IMR-90 (cell line): ENCODE measurements at regions not wholly inside any gene's neighbourhood (a gene's known extent, or its start where the extent isn't known, plus 50 kb on each side); places are given as distances from the start of the nearest gene placed in this dataset.
A peak's percentile ranks its signal among the peaks of the same experiment; 100 is the strongest.

Experiments
- ATAC-seq: fragments of 200-7000 bp; cut with Tn5 transposase; 2 replicates; pipeline ENCODE4 v1.9.1; 2020; ENCODE audit warnings: low read depth, mild to moderate bottlenecking, moderate library complexity
- BruUV-seq: library from RNA; stranded (reverse); fragments of 400-500 nt; replicated peaks from 2 replicates; lab custom pipeline; 2021; lab: Mats Ljungman, UMichigan
- CTCF ChIA-PET: fragments of 300-600 bp; formaldehyde crosslinking; extraction: SDS; loops from one replicate; lab custom pipeline; 2021; ENCODE audit warnings: antibody characterized with exemption; lab: Yijun Ruan, JAX
- POLR2A ChIA-PET: fragments of 300-600 bp; sonication (Branson Sonifier 250); formaldehyde crosslinking; loops from one replicate; lab custom pipeline; 2022; ENCODE audit warnings: antibody characterized with exemption; ENCODE audit not compliant: unreplicated experiment; lab: Charles Lee
- DNase-seq: peaks from one replicate; pipeline ENCODE4 v3.0.0; 2013
- H2AFZ ChIP-seq: replicated peaks from 2 replicates; pipeline ENCODE3; 2013; ENCODE audit warnings: low read length, mild to moderate bottlenecking; ENCODE audit not compliant: poor library complexity
- H2AK5ac ChIP-seq: 2 replicates; pipeline ENCODE4 v1.6.1; 2013; ENCODE audit warnings: low read depth, low read length, inconsistent platforms
- H2AK9ac ChIP-seq: replicated peaks from 2 replicates; pipeline ENCODE3; 2013; ENCODE audit warnings: mild to moderate bottlenecking, low read depth, low read length, moderate library complexity; ENCODE audit not compliant: poor library complexity
- H2BK120ac ChIP-seq: 2 replicates; pipeline ENCODE4 v1.6.1; 2013; ENCODE audit warnings: low read depth, low read length, inconsistent platforms
- H2BK15ac ChIP-seq: 3 replicates; pipeline ENCODE4 v1.6.1; 2013; ENCODE audit warnings: low read depth, low read length, inconsistent platforms
- H2BK20ac ChIP-seq: 2 replicates; pipeline ENCODE4 v1.6.1; 2013; ENCODE audit warnings: low read depth, mild to moderate bottlenecking, inconsistent platforms, low read length, moderate library complexity
- H2BK5ac ChIP-seq: 2 replicates; pipeline ENCODE4 v1.6.1; 2013; ENCODE audit warnings: mild to moderate bottlenecking, low read depth, low read length, inconsistent platforms; ENCODE audit not compliant: poor library complexity, severe bottlenecking
- H3K14ac ChIP-seq: replicated peaks from 2 replicates; pipeline ENCODE4 v1.6.1; 2013; ENCODE audit warnings: low read depth, low read length, inconsistent platforms
- H3K18ac ChIP-seq: 2 replicates; pipeline ENCODE4 v1.6.1; 2013; ENCODE audit warnings: low read depth, low read length, control low read depth
- H3K23ac ChIP-seq: 2 replicates; pipeline ENCODE4 v1.6.1; 2013; ENCODE audit warnings: low read depth, low read length, inconsistent platforms
- H3K27ac ChIP-seq: 2 replicates; pipeline ENCODE4 v1.5.1; 2013; ENCODE audit warnings: mild to moderate bottlenecking, control low read depth, low read length; ENCODE audit not compliant: insufficient read depth
- H3K27me3 ChIP-seq: 2 replicates; pipeline ENCODE4 v1.6.1; 2013; ENCODE audit warnings: low read length; ENCODE audit not compliant: control insufficient read depth, insufficient read depth
- H3K36me3 ChIP-seq: 2 replicates; pipeline ENCODE4 v1.6.1; 2013; ENCODE audit warnings: low read length, mixed read lengths; ENCODE audit not compliant: control insufficient read depth, insufficient read depth
- H3K4ac ChIP-seq: 2 replicates; pipeline ENCODE4 v1.6.1; 2013; ENCODE audit warnings: low read depth, low read length, inconsistent platforms
- H3K4me1 ChIP-seq: 2 replicates; pipeline ENCODE4 v1.6.1; 2013; ENCODE audit warnings: low read length, mixed read lengths; ENCODE audit not compliant: control insufficient read depth, insufficient read depth
- H3K4me2 ChIP-seq: 2 replicates; pipeline ENCODE4 v1.6.1; 2013; ENCODE audit warnings: low read depth, mild to moderate bottlenecking, control low read depth, low read length, moderate library complexity
- H3K4me3 ChIP-seq: 2 replicates; pipeline ENCODE4 v1.5.1; 2013; ENCODE audit warnings: low read depth, mild to moderate bottlenecking, control low read depth, low read length, moderate library complexity; ENCODE audit not compliant: insufficient read depth
- H3K56ac ChIP-seq: 2 replicates; pipeline ENCODE4 v1.6.1; 2013; ENCODE audit warnings: low read length, inconsistent platforms; ENCODE audit not compliant: insufficient read depth; ENCODE audit errors: extremely low read depth
- H3K79me1 ChIP-seq, 2 experiments: 2 replicates each; pipeline ENCODE4 v1.6.1; 2013; ENCODE audit warnings: low read length in 2 of 2, inconsistent platforms in 1 of 2, low read depth in 1 of 2
- H3K9ac ChIP-seq: 2 replicates; pipeline ENCODE4 v1.6.1; 2013; ENCODE audit warnings: low read depth, low read length, control low read depth
- H3K9me1 ChIP-seq: 2 replicates; pipeline ENCODE4 v1.6.1; 2013; ENCODE audit warnings: low read length, inconsistent platforms; ENCODE audit not compliant: insufficient read depth
- H3K9me3 ChIP-seq: 2 replicates; pipeline ENCODE4 v1.6.1; 2013; ENCODE audit warnings: low read length; ENCODE audit not compliant: control insufficient read depth, insufficient read depth
- H4K20me1 ChIP-seq: 2 replicates; pipeline ENCODE4 v1.6.1; 2013; ENCODE audit warnings: low read length, inconsistent platforms; ENCODE audit not compliant: insufficient read depth
- H4K5ac ChIP-seq: 2 replicates; pipeline ENCODE4 v1.6.1; 2013; ENCODE audit warnings: mild to moderate bottlenecking, low read depth, low read length, control low read depth
- H4K8ac ChIP-seq, 2 experiments: 2 replicates each; pipeline ENCODE4 v1.6.1; 2013; ENCODE audit warnings: low read depth in 2 of 2, low read length in 2 of 2, control low read depth in 1 of 2, inconsistent platforms in 1 of 2
- H4K91ac ChIP-seq: 2 replicates; pipeline ENCODE4 v1.6.1; 2013; ENCODE audit warnings: low read depth, low read length, inconsistent platforms; ENCODE audit not compliant: insufficient read depth
- BHLHE40 ChIP-seq: fragments of 150-350 bp; IDR thresholded peaks from 2 replicates; pipeline ENCODE4 v1.6.1; 2016; ENCODE audit warnings: mild to moderate bottlenecking, low read depth, low read length
- CEBPB ChIP-seq: IDR thresholded peaks from 2 replicates; pipeline ENCODE4 v1.6.1; 2012; ENCODE audit warnings: low read depth, low read length, improper control_type of control experiment
- CHD1 ChIP-seq: IDR thresholded peaks from 2 replicates; pipeline ENCODE4 v1.6.1; 2012; ENCODE audit warnings: low read depth, low read length, improper control_type of control experiment
- CTCF ChIP-seq: conservative IDR thresholded peaks from 2 replicates; pipeline ENCODE4 v1.5.1; 2012; ENCODE audit warnings: mild to moderate bottlenecking, low read depth, low read length, improper control_type of control experiment
- MAZ ChIP-seq: IDR thresholded peaks from 2 replicates; pipeline ENCODE4 v1.6.1; 2012; ENCODE audit warnings: low read depth, mild to moderate bottlenecking, low read length, improper control_type of control experiment, moderate library complexity, borderline replicate concordance
- NFE2L2 ChIP-seq: fragments of 150-350 bp; IDR thresholded peaks from 2 replicates; pipeline ENCODE4 v1.6.1; 2016; ENCODE audit warnings: low read depth, mild to moderate bottlenecking, low read length
- POLR2A ChIP-seq: IDR thresholded peaks from 2 replicates; pipeline ENCODE4 v1.6.1; 2012; ENCODE audit warnings: mild to moderate bottlenecking, low read depth, low read length
- RFX5 ChIP-seq: IDR thresholded peaks from 2 replicates; pipeline ENCODE4 v1.8.0; 2012; ENCODE audit warnings: low read depth, mild to moderate bottlenecking, low read length, moderate library complexity
- WGBS, 2 experiments: methylation state at CpG; one replicate each; pipeline versions ENCODE4 v1.1.5 to v1.1.7; 2013; ENCODE audit warnings: missing lambda C conversion rate in 2 of 2; ENCODE audit not compliant: insufficient read length in 1 of 2; ENCODE audit errors: extremely low coverage in 2 of 2; 5-methylcytosine and 5-hydroxymethylcytosine counted together
- dilution Hi-C: fragments of 300-500 bp; cut with HindIII; formaldehyde crosslinking; loops from one replicate; pipeline ENCODE4 v1.14.3; 2018; ENCODE audit warnings: low sequenced_read_pairs; ENCODE audit not compliant: unreplicated experiment
- in situ Hi-C: fragments of 300-500 bp; cut with MboI; formaldehyde crosslinking; loops from 3 replicates; pipeline ENCODE4 v1.14.3; 2019; ENCODE audit warnings: low sequenced_read_pairs, inconsistent platforms, mixed read lengths
- intact Hi-C: fragments of 100-400 bp; cut with micrococcal nuclease; formaldehyde crosslinking; loops from 2 replicates; pipeline ENCODE4 v1.10.0; 2022
- TF ChIP-seq, protein P1 (sequence below): fragments of 150-350 bp; IDR thresholded peaks from 2 replicates; pipeline ENCODE4 v1.6.1; 2017; ENCODE audit warnings: mild to moderate bottlenecking, antibody characterized with exemption, low read length, low read depth
- TF ChIP-seq, protein P2 (sequence below): fragments of 150-350 bp; IDR thresholded peaks from 2 replicates; pipeline ENCODE4 v1.6.1; 2016; ENCODE audit warnings: low read depth, mild to moderate bottlenecking, low read length, moderate library complexity, borderline replicate concordance

- no TSS peak for BruUV-seq
Measured at GRCh38 chr15:37166402-37166801, 66.1 kb upstream of the MEIS2 start.

More at GRCh38 chr15:37166402-37166801, 66.1 kb upstream of the MEIS2 start:
- no peaks in the 10 kb centered on the region for H3K9me1 ChIP-seq
- H4K5ac ChIP-seq = no peak overlapping the region
- no peak overlapping the region for H3K23ac ChIP-seq
- no peak overlapping the region for H3K56ac ChIP-seq
- no peak overlapping the region for H2AK5ac ChIP-seq
- H4K20me1 ChIP-seq = no peaks in the 10 kb centered on the region
- no peak for ATAC-seq
- H3K4me2 ChIP-seq = peak overlapping the region; percentile 35; the same call in 1 of the 2 replicates
- ChIA-PET CTCF (no interaction called here), POLR2A (no interaction called here)
- no peak for DNase-seq
- no peak overlapping the region for H3K18ac ChIP-seq
- in situ Hi-C loops = no loop called here
- no peak overlapping the region for H2AK9ac ChIP-seq
- no peak overlapping the region for H2AFZ ChIP-seq
- dilution Hi-C loops = no loop called here
- no peak for TF ChIP-seq CTCF
- TF ChIP-seq CEBPB = no peak
- no peak for TF ChIP-seq BHLHE40
- no peak for TF ChIP-seq CHD1
- no peak for TF ChIP-seq POLR2A
- no peak for TF ChIP-seq NFE2L2
- TF ChIP-seq MAZ = no peak
- no peak for TF ChIP-seq RFX5
- TF ChIP-seq, protein P1, sequence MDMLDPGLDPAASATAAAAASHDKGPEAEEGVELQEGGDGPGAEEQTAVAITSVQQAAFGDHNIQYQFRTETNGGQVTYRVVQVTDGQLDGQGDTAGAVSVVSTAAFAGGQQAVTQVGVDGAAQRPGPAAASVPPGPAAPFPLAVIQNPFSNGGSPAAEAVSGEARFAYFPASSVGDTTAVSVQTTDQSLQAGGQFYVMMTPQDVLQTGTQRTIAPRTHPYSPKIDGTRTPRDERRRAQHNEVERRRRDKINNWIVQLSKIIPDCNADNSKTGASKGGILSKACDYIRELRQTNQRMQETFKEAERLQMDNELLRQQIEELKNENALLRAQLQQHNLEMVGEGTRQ = no peak
- TF ChIP-seq, protein P2, sequence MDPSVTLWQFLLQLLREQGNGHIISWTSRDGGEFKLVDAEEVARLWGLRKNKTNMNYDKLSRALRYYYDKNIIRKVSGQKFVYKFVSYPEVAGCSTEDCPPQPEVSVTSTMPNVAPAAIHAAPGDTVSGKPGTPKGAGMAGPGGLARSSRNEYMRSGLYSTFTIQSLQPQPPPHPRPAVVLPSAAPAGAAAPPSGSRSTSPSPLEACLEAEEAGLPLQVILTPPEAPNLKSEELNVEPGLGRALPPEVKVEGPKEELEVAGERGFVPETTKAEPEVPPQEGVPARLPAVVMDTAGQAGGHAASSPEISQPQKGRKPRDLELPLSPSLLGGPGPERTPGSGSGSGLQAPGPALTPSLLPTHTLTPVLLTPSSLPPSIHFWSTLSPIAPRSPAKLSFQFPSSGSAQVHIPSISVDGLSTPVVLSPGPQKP = no peak
- no peak overlapping the region for H2BK120ac ChIP-seq
- no peak overlapping the region for H4K91ac ChIP-seq
- no peak overlapping the region for H4K8ac ChIP-seq
- no peaks in the 10 kb centered on the region; the same call in 1 of the 2 replicates for H3K27me3 ChIP-seq
- H2BK5ac ChIP-seq = no peak overlapping the region
- no peaks in the 10 kb centered on the region for H3K79me1 ChIP-seq
- no peaks in the 10 kb centered on the region for H3K9me3 ChIP-seq
- no peaks in the 10 kb centered on the region for H3K4me1 ChIP-seq
- no peak overlapping the region for H3K14ac ChIP-seq
- H3K4ac ChIP-seq = no peak overlapping the region
- no peak overlapping the region for H3K27ac ChIP-seq
- no CpG with 5 or more reads among the region's 3 CpGs for WGBS, 2 experiments
- no peak overlapping the region for H2BK20ac ChIP-seq
- H2BK15ac ChIP-seq = no peak overlapping the region
- no peak overlapping the region for H3K4me3 ChIP-seq
- intact Hi-C loops = no loop called here
- no peak overlapping the region for H3K9ac ChIP-seq
- H3K36me3 ChIP-seq = no peaks in the 10 kb centered on the region
